Ecto neural progenitor cell (in vitro differentiated cells): ENCODE measurements at regions not wholly inside any gene's neighbourhood (a gene's known extent, or its start where the extent isn't known, plus 50 kb on each side); places are given as distances from the start of the nearest gene placed in this dataset.

Experiments
- DNase-seq: peaks from one replicate; pipeline ENCODE4 v3.0.0-alpha.2; 2018; ENCODE audit warnings: low spot score

DNA sequence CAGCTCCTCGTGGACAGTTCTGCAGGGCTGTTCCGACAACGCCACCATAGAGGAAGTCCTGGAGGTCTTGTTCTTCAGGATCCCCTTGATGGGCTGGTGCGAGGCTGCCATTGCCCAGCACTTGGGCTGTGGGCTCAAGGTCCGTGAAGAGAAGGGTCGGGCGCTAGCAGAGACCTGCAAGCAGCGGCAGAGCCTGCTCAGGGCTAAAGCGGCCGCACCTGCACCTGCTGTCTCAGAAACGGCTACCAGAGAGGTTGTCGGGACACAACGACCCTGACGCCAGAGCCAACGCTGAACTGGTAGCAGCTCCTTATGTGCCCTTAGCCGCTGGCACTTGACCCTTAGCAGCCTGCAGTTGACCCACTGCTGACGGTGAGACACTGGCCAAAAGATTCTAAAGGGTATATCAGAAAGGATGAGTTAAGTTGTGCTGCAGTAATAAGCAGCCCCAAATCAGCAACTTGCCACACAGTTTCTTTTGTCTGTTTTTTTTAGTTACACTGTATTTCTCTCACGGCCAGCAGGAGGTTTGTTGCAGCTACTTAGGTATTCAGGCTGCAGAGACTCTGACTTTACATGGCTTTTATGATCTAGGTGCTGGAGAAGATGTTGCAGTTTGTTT, 55.5 kb upstream of the ST6GAL2 start:
- DNase-seq = no peak

DNA sequence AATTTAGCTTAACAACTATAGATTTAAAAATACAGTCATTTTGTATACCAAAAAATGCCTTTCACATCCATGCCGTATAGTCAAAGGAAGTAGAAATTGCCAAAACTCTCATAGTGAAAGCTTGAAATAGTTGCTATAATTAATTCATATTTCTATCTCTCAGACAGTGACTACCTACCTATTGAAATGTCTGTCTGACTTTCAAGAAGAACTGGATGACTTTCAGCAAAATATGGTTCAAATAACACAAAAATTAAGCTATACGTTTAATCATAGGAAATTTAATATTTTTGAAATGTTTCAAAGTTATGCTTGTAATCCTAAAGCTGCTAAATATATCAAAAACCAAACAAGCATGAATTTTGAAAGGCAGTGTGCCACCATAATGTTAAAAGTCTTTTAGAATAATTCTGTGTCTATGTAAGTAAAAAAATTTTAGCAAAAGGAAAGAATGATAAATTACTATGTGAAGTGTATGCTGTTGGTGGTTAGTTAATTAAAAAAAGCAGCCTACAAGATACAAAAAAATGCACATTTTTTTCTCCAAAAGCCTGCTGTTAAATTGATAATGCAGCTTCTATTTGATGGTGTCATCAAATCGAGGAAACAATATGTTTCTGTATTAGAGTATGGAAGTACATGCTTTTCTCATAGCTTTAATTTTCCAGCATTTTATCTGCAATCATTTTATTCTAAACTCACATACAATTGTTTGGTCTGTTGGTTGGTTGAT, 57.7 kb upstream of the ST6GAL2 start:
- no peak for DNase-seq

DNA sequence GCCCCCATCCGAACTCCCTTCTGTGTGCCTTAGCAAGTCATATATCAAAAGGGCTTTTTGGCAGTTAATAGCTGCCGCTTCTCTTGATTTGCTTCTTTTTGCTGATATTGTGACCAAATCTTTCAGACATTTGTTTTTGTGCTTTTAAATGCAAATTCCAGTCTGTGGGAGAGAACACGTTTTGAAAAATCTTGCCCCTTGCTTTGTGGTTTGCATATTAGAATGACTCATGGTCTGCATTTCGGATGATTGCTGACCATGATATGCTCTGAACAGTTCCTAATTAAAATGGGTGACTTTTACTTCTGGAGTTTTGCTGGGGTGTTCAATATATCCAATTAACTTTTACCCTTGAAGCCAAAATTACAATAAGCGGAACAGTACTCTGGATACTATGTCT, 58.2 kb upstream of the ST6GAL2 start:
- no peak for DNase-seq

DNA sequence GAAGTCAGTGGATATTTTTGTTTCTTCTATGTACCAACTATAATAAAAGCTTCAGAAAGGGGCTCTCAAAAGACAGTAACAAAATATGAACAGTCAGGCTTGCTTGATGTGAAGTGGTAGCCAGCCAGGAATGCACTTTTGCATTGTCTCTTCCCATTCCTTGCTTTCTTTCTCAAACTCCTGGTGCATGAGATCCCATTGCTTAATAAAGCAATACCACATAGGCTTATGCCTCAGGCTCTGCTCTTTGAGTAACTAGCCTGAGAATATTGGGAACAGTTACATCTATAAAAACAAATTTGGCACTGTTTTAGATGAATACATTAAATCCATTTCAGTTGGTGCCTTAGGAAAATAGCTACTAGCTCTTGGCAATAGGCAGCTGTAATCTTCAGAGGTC, 62.6 kb upstream of the ST6GAL2 start:
- DNase-seq = no peak

DNA sequence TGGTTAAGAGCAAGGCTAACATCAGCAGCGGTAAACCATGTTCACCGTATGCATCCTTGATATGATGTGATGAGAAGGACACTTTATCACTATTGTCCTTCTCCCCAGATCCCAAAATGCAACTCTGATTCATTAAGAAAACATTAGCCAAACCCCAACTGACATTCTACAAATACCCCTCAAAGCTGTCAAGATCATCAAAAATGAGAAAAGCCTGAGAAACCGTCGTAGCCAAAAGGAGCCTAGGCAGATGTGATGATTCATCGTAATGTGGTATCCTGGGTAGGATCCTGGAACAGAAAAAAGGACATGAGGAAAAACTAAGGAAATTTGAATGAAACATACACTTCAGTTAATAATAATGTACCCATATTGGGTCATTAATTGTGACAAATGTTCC, 67.3 kb upstream of the ST6GAL2 start:
- DNase-seq = no peak

DNA sequence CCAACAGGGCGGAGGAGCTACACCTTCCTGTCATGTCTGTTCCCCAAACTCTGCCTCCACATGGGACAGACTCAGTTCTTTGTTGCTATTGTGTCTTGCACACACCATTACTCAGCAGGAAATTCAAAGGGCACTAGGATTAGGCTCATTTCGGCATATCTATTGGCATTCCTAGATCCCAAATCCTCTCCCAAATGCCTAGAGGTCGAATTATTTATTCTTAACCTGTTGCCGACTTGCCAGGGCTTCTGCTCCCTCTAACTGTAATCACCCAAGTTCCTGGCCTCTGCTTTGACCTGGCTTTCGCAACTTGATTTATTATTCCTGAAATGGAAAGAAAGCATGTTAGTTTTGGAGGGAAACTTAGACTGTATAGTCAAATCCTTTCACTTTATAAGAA, 67.8 kb upstream of the ST6GAL2 start:
- no peak for DNase-seq

DNA sequence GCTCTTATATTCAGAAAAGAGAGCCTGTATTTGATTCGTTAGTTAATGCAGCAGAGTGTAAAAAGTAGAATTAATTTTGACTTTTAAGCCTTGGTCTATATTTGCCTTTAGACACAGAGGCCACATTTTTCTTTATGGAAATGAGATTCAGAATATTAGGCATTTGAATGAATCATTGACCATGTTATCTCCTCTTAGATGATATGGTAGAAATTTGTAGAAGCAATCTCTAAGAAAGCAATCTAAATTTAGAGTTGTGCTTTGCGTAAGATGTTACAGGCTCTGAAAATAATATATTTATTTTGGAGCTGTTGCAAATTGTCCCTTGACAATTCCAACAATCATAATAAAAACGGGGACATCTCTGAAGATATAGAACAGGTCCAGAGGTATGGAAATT, 68.3 kb upstream of the ST6GAL2 start:
- DNase-seq = no peak

DNA sequence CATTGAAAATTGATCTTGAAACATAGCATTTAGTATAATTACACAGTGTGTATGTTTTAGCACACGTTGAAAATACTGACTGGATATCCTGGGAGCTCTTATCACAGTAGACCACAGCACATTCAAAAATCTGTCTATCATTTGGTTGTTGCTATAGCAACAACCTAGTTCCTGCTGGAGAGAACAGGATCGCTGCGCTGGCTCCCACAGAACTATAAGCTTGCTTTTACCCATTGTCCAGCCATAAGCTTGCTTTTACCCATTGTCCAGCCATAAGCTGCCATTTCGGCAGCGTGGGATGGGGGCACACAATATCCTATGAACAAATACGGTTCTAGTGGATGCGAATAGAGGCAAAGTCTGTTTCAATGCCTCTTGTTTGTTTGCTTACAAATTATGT, 70.4 kb upstream of the ST6GAL2 start:
- DNase-seq = no peak

DNA sequence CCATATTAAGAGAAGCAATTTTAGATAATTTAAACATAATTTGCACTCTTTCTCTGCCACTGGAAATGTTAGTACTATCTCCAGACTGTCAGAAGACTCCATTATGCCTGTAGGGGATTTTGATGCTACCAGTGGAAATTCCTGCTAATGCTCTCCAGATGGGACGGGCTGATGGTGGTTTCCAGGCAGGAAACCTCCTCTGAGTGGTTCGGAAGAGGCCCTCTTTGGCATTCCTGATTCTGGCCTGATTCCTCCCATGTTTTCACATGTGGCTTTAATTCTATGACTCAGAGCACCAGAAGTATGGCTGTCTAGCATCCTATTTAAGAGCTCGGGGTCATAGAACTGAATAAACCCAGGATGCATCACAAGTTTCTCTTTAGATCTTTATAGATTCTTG, 70.9 kb upstream of the ST6GAL2 start:
- DNase-seq = no peak

DNA sequence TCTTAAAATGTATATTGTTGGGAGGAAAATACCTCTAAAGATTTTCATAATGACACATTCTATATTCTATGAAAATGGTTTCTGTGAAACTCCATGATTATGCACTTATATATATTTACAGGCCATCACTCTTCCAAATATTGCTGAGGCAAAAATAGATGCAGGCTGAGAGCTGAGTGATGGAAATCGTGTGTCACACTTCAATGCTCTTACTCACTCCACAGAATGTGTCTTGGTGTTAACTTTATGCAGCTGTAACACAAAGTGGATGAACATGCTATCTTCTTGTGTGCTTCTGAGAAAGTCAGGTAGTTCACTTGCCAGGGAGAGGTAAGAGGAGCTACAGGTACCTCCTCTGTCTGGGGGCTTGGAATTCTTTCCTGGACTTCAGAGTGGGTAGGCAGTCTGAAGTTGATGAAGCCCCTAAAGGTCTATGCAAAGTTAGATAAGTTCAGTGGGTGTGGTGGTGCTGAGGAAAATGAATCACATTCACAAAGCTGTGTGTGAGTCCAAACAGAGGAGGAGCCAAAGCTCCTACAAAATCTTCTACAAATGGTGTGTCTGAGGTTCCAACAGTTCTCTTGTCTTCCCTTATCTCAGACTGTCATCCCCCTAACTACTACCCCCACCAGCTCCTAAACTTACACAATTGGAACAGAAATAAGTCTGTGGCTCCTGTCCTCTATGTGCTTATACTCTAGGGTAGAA, 74.2 kb upstream of the ST6GAL2 start:
- no peak for DNase-seq

DNA sequence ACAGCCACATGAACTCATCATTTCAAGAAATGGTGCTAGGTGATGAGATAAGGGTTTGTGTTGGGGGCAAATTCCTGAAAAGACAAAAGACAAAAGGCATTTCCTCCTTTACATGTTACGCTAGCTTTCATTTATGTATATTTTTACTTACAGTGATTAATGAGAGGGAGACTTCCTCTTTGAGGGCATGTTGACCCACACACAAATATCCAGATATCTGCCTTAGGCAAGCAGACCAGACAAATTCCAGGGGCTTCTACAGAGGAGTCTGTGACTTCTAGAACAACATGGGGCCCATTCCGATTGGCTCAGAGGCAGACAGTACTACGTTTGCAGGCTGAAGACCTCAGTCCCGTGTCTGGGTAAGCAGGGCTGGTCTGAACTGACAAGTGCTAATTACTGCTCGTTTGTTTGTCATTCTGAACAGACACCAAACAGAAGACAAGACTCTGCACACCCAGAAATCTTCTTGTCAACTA, 74.8 kb upstream of the ST6GAL2 start:
- no peak for DNase-seq

DNA sequence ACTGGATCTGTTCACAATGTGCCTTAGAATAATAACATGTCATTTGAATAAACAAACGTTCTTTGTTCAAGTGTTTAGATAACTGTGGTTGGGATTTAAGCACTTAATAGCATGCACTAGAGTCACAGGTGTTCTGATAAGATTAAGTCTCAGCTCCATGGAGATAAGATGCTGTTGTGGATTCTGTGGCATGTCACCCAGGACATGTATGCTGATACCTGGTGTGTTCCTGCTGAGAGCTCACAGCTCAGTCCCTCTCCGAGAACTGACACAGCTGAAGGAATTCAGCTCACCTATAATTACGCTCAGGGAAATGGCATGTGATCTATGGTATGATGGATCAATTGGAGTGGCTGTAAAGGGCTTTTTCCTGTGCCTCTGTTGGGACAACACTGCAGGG, 75.4 kb upstream of the ST6GAL2 start:
- no peak for DNase-seq

DNA sequence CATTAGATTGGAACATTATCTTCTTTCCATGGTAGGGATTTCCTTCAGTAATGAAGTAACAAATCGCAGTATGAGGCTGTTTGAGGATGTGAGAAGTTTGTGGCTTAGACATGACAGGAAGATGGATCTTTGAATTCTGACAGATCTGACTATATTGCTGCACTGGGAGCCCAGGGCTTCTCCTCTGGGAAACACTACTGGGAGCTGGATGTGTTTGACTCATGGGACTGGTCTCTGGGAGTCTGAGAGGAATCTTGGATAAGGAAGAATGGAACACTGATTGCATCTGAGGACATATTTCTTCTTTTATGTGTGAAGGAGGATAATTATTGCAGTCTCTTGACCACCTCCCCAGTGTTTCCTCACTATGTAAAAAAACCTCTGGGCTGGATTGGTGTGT, 77.2 kb upstream of the ST6GAL2 start:
- no peak for DNase-seq

DNA sequence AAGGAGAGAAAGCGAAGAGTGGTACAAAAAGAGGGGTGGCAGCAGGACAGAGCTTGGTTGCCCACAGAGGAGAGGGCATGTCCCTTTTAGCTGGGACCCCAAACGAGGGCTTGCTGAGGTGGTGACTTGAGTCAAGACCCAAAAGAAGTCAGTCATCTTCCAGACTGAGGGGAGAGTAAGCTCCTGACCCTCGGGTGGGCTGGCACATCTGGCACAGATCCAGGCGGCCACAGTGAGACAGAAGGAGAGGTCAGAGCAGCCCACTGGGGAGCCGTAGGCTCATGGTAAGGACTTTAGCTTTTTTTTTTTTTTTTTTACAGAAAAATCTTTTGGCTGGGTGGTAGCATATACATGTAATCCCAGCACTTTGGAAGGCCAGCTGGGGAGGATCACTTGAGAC, 77.9 kb upstream of the ST6GAL2 start:
- DNase-seq = no peak

DNA sequence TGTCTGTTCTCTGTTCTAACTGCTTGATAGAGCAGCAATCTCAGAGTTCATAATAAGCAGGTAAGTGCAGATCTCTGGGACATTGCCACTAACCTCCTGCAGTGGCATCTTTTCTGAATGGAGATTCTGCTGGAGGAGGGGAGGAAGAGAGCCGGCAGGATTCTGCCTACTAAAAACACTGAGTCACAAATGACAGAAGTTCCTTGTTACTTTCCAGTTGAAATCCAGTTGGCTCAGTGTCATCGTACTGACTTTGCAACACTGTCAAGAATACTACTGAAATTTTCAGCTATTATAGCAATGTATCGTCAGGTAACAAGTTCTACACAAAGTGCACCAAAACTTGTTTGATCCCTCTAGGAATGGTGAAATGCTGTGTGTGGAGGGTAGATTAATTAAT, 79.6 kb upstream of the ST6GAL2 start:
- no peak for DNase-seq

DNA sequence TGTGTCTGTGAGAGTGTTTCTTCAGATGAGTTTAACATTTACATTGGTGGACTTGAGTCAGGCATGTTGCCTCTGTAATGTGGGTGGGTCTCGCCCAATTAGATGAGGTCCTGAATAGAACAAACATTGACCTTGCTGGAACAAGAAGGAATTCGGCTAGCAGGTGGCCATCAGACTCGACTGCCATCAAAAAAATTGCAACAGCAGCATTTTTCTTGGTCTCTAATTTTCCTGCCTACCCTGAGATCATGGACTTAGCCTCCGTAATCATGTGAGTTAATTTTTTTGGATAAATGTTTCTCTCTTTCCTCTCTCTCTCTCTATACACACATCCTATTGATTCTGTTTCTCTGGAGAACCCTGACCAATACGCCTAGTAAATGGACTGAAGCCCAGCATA, 83.8 kb upstream of the ST6GAL2 start:
- DNase-seq = no peak

DNA sequence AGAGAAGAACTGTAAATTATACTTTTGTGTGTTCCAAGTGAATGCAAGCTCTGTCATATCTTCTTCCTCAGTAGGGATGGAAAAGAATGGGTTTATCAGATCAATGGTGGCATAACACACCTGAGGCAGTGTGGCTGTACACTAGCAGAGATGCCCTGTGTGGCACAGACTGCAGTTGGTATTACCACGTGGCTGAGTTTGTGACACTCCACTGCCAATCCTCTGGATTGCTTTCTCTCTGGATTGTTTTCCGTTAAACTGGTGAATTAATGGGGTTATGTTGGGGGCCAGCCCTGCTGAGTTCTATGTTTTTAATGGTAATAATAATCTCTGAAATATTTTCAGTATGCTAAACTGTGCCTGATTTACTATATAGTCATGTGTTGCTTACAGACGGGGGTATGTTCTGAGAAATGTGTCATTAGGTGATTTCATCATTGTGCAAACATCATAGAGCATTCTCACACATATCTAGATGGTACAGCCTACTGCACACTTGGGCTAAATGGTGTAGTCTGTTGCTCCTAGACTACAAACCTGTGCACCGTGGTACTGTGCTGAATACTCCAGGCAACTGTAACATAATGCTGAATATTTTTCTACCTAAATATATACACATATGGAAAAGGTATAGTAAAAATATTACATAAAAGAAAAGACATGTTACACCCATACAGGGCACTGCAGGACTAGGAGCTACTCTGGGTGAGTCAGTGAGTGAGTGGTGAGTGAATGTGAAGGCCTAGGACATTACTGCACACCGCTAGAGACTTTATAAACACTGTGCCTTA, 84.7 kb upstream of the ST6GAL2 start:
- DNase-seq = no peak

DNA sequence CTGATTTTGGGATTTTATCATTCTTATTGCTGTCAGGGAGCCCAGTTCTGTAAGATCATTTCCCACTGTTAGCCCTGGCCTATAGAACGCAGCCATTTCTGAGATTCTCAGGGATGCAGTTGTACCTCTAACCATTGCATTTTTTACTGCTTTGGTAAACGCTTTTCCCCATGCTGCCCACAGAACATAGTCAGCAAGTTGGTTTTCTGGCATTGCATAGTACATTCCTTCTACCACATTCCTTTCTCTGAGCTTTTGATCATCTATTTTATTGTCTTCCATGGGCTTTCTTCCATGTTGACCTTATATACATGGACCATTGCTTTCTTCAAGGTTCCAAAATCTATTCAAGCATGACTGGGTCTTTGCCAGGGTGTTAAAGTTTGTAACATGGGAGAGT, 86.8 kb upstream of the ST6GAL2 start:
- DNase-seq = no peak

DNA sequence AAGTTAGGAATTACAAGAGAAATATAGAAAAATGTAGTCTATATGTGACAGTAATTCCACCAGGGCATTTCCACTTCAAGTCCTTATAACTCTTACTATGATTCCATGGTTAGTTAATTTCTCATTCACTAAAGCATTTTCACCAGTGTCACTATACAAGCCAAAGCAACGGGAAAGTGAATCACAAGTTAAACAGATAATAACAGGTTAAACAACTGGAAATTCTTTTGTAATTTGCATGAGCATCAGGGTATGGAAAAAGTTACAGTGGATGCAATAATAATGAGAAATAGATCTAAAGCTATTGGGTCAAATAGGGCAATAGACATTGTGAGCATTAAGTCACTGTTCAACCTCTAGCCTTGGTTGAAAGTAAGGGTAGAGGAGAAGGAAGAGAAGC, 88.9 kb upstream of the ST6GAL2 start:
- no peak for DNase-seq

DNA sequence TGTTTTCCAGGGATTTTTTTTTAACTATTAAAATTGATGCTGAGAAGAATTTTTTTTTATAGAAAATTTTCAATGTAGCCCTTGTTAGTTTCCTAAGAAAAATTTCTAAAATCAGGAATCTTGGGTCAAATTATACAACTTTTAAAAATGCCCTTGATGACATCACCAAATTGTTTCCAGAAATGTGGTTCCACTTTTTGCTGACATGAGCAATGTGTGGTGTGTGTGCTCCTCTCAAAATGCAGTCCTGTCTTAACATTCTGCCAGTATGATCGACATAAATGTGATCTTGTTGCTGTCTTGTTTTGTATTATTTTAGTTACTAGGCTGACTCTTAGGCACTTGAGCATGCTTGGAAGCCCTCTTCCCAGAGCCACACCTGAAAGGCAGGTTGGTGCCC, 89.7 kb upstream of the ST6GAL2 start:
- no peak for DNase-seq

DNA sequence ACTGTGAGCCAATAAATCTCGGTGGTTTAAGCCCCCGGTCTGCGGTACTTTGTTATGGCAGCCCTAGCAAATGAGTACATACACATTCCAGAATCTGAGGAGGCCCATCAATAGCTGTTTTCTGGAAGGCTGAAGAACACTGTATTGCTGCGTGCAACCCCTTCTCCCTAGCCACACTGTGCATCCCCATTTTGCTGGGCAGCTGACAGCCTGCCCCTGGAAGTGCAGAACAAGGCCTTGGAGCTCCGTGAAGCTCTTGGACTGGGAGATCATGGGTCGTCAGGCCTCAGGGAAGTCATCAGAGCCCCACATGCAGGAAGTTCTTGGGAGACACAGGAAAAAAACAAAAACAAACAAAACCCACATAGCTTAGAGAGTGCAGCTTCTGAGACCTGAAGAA, 90.6 kb upstream of the ST6GAL2 start:
- DNase-seq = no peak

DNA sequence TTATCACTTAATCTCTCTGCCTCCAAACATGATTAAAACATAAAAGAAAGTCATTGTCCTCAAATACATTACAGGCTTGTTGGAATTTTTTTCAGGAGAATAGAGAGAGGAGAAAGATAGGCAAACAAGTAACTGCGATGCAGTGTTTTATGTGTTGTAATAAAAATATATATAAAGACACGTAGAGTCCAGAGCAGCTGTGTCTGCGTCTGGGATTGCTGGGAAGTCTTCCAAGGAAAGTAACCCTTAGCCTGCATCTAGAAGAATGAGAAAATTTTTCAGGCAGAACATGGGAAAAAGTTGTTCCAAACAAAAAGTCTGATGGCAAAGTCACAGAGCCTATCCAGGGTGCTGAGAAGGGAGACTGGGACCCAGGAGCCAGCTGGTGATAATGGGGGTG, 91.8 kb upstream of the ST6GAL2 start:
- DNase-seq = no peak

DNA sequence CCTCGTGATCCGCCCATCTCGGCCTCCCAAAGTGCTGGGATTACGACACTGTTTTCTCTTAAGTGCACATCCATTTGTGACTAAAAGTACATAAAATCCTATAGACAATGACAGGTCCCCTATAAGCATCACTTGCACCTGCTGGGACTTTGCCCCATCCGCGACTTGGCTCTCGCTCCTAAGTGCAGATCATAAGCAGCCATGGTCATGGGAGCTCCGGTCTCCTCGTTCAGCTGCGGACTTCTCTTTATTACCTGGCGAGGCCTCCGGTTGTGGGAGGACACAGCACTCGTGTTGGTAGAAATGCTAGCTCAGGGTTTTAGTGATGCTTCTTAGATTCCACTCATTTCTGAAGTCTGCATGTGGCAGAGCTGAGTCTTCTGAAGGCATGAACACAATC, 92.7 kb upstream of the ST6GAL2 start:
- no peak for DNase-seq
